Uterus (tissue), 2 donors: ENCODE measurements at regions not wholly inside any gene's neighbourhood (a gene's known extent, or its start where the extent isn't known, plus 50 kb on each side); places are given as distances from the start of the nearest gene placed in this dataset.

ENCODE experiments used
- CTCF ChIP-seq, 4 experiments: fragments of 200-600 bp in 2 of 4; fragments of 450-650 bp in 2 of 4; sonication (generic) in 2 of 4; IDR thresholded peaks; one replicate each; pipeline ENCODE4 v1.5.1; 2016 to 2019; ENCODE audit warnings: antibody characterized with exemption in 4 of 4, mild to moderate bottlenecking in 2 of 4, moderate library complexity in 1 of 4
- POLR2A ChIP-seq, 2 donors: fragments of 450-650 bp; IDR thresholded peaks; one replicate each; pipeline ENCODE4 v1.6.1; 2016; ENCODE audit warnings: antibody characterized with exemption in 2 of 2, mild to moderate bottlenecking in 1 of 2, moderate library complexity in 1 of 2

GRCh38 chr7:50920031-50920635, 137.4 kb upstream of the GRB10 start:
- TF ChIP-seq CTCF (IDR thresholded peaks at IDR 0.05) (no peak), POLR2A (IDR thresholded peaks at IDR 0.05) (no peak)
